D721Med (cell line): ENCODE measurements at regions not wholly inside any gene's neighbourhood (a gene's known extent, or its start where the extent isn't known, plus 50 kb on each side); places are given as distances from the start of the nearest gene placed in this dataset.

Source experiments
- DNase-seq: peaks from one replicate; pipeline ENCODE4 v3.0.0; 2011; ENCODE audit warnings: low spot score; ENCODE audit not compliant: insufficient read length
- FAIRE-seq: peaks from 2 replicates; lab custom pipeline; 2011; peaks lifted over from hg19 to GRCh38; lab: Jason Lieb, UNC
- TF ChIP-seq, protein P1 (sequence below): IDR thresholded peaks from 2 replicates; pipeline ENCODE4 v1.5.1; 2012; ENCODE audit warnings: mild to moderate bottlenecking, control low read depth; ENCODE audit not compliant: insufficient read depth; ENCODE audit errors: missing control alignments

DNA sequence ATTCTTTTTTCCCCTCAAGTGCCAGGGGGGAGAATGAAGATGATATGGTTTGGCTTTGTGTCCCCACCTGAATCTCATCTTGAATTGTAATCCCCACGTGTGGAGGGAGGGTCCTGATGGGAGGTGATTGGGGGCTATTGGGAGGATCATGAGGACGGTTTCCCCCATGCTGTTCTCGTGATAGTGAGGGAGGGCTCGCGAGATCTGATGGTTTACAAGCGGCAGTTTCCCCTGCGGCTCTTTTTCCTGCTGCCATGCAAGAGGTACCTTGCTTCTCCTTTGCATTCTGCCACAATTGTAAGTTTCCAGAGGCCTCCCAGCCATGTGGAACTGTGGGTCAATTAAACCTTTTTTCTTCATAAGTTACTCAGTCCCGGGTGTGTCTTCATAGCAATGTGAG lies 173.7 kb downstream of the CAND1 start:
- TF ChIP-seq, protein P1, sequence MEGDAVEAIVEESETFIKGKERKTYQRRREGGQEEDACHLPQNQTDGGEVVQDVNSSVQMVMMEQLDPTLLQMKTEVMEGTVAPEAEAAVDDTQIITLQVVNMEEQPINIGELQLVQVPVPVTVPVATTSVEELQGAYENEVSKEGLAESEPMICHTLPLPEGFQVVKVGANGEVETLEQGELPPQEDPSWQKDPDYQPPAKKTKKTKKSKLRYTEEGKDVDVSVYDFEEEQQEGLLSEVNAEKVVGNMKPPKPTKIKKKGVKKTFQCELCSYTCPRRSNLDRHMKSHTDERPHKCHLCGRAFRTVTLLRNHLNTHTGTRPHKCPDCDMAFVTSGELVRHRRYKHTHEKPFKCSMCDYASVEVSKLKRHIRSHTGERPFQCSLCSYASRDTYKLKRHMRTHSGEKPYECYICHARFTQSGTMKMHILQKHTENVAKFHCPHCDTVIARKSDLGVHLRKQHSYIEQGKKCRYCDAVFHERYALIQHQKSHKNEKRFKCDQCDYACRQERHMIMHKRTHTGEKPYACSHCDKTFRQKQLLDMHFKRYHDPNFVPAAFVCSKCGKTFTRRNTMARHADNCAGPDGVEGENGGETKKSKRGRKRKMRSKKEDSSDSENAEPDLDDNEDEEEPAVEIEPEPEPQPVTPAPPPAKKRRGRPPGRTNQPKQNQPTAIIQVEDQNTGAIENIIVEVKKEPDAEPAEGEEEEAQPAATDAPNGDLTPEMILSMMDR = no peak
- DNase-seq (no peak), FAIRE-seq (no peak)

DNA sequence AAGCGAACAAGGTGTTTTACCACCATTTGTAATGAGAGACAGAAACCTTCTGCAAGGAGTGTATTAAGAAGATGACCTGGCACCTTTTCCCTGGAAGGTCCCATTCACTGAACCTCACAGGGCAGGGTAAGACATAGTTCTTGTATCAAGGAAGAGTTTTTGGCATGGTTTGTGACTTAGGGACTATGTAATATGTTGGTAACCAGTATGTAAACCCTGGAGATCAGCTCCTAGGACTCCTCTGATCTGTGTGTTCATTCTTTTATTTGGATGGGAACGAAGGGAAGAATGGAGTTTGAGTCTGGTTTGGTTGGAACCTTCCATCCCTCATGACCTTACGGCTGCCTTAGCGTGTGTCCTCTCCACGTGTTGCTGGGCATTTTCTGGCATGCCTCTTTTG lies 175.4 kb downstream of the CAND1 start:
- FAIRE-seq (no peak), DNase-seq (no peak)
- TF ChIP-seq, protein P1 = no peak

DNA sequence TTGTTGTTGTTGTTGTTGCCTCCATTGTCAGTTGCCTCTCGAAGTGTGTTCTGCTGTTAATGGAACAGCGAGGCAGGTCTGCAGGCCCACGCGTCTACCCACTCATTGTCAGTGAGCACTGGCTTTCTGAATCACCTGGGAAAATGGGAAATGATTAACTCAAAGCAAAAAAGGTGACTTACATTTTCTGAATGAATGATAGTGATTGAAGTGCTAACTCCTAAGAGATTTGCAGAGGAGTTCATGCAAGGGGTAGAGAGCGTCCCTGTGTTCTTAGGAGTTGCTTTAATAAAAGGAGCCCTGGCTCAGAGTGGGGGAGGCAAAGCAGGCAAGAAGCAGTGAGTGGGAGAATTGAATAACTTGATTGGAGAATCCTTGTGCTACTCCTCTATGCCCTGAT lies 177.6 kb downstream of the CAND1 start:
- TF ChIP-seq, protein P1 = no peak
- FAIRE-seq (no peak), DNase-seq (no peak)

DNA sequence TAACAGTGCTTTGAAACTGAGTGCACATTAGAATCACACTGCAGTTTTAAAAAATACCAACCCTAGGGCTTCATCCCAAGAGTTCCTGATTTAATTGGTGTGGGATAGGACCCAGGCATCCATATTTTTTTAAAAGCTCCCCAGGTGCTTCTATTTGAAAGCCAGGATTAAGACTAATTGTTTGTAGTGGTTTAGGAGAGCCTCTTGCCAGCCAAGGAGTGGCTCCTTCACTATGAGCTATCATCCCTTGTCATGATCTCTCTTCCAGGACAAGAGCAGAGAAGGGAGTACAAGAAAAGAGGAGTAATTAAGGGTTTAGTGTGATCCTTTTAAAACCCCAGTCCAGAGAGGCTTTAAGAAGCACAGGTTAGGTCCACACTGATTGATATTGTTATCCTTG lies 178.0 kb downstream of the CAND1 start:
- TF ChIP-seq, protein P1 = no peak
- DNase-seq = peak; percentile 27
- peak; percentile 71 for FAIRE-seq

DNA sequence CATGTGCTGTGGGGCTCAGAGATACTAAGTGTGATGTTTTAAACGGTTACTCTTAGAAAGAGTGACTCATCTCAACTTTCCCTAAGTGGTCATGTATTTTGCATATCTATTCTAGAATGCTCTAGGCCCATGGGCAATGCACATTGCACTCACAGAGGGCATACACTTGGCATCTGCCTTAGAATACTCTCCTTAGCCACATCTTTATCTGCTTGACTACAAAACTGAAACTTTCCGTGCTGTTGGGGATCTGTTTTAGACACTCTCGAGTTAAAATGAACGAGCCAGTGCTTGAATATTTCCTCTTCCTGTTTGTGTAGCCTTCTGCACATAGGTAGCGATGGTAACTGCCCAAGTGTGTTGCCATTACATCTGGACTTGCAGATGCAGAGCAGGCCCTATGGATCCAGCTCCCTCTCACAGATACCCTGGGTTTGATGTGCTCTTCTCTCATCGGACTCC lies 180.5 kb downstream of the CAND1 start:
- FAIRE-seq = no peak
- DNase-seq = no peak
- TF ChIP-seq, protein P1 = no peak

DNA sequence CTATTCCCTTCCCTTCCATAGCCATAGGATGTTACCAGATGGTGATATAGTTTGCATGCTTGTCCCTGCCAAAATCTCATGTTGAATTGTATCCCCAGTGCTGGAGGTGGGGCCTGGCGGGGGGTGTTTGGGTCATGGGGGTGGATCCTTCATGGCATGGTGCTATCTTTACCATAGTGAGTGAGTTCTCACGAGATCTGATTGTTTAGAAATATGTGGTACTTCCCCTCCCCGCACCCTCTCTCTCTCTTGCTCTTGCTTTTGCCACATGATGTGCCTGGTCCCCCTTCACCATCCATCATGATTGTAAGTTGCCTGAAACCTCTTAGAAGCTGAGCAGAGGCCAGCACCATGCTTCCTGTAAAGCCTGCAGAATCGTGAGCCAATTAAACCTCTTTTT lies 181.3 kb downstream of the CAND1 start:
- DNase-seq (no peak), FAIRE-seq (no peak)
- TF ChIP-seq, protein P1 = no peak

DNA sequence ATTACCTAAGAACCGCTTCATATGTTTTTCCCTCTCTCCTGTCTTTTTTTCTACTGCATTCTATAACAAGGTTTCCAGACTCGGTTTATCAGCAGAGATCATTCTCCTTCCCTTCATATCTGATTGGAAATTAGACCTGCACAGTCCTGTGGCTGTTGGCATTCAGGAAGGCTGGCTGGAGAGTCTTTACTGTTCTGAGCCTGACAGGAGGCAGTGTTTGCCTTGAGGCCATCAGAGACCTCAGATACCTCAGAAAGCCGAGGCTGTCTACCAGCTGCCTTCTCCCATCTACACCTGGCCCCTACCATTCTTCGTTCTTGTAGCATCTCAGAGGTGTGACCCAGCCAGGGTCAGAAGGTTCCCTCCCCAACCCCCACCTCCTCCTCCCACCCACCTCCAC lies 182.0 kb downstream of the CAND1 start:
- FAIRE-seq (no peak), DNase-seq (no peak)
- TF ChIP-seq, protein P1 = no peak
